Mesothelial cell of epicardium (in vitro differentiated cells): ENCODE measurements at regions not wholly inside any gene's neighbourhood (a gene's known extent, or its start where the extent isn't known, plus 50 kb on each side); places are given as distances from the start of the nearest gene placed in this dataset.

Source experiments
- DNase-seq, 2 experiments: peaks; one replicate each; pipeline ENCODE4 v3.0.0; 2021; ENCODE audit warnings: low spot score in 2 of 2; ENCODE audit not compliant: unreplicated experiment in 2 of 2
- H3K27ac Mint-ChIP-seq: 2 replicates; pipeline ENCODE4 v1.8.0; 2021; ENCODE audit warnings: mixed read lengths
- H3K27me3 Mint-ChIP-seq: 2 replicates; pipeline ENCODE4 v1.8.0; 2021; ENCODE audit warnings: low read depth, mixed read lengths
- H3K36me3 Mint-ChIP-seq: 2 replicates; pipeline ENCODE4 v1.8.0; 2021; ENCODE audit warnings: mixed read lengths
- H3K4me1 Mint-ChIP-seq: 2 replicates; pipeline ENCODE4 v1.8.0; 2021; ENCODE audit warnings: mixed read lengths
- H3K4me3 Mint-ChIP-seq: 2 replicates; pipeline ENCODE4 v1.8.0; 2021; ENCODE audit warnings: mild to moderate bottlenecking, moderate library complexity, mixed read lengths
- H3K9me3 Mint-ChIP-seq: 2 replicates; pipeline ENCODE4 v1.8.0; 2021; ENCODE audit warnings: mixed read lengths
- CTCF ChIP-seq: fragments of 200-600 bp; sonication (generic); IDR thresholded peaks from one replicate; pipeline ENCODE4 v1.5.0; 2021; ENCODE audit warnings: antibody characterized with exemption; ENCODE audit not compliant: unreplicated experiment

- H3K27ac Mint-ChIP-seq = no peak overlapping the region
- no peak for DNase-seq
- H3K36me3 Mint-ChIP-seq = no peaks in the 10 kb centered on the region
- H3K4me1 Mint-ChIP-seq = peaks cover 11% of the 10 kb centered on the region
- TF ChIP-seq CTCF = no peak
- no peaks in the 10 kb centered on the region for H3K9me3 Mint-ChIP-seq
- H3K4me3 Mint-ChIP-seq = no peak overlapping the region
- no peaks in the 10 kb centered on the region for H3K27me3 Mint-ChIP-seq
Measured at GRCh38 chr10:8431511-8431910, 377.0 kb downstream of the GATA3 start.

GRCh38 chr10:8435186-8436055 is 380.9 kb downstream of the GATA3 start:
- DNase-seq = no peak
- Mint-ChIP-seq H3K9me3 (peaks cover 4% of the 10 kb centered on the region), H3K4me1 (peaks cover 12% of the 10 kb centered on the region), H3K27me3 (peaks cover 2% of the 10 kb centered on the region), H3K27ac (no peak overlapping the region), H3K36me3 (no peaks in the 10 kb centered on the region), H3K4me3 (no peak overlapping the region)
- TF ChIP-seq CTCF = no peak

- TF ChIP-seq CTCF = no peak
- peaks cover 4% of the 10 kb centered on the region for H3K9me3 Mint-ChIP-seq
- H3K36me3 Mint-ChIP-seq = no peaks in the 10 kb centered on the region
- H3K27me3 Mint-ChIP-seq = peaks cover 14% of the 10 kb centered on the region
- H3K4me3 Mint-ChIP-seq = no peak overlapping the region
- no peak for DNase-seq
- H3K4me1 Mint-ChIP-seq = peaks cover 11% of the 10 kb centered on the region
- no peak overlapping the region for H3K27ac Mint-ChIP-seq
Measured at GRCh38 chr10:8437896-8438295, 383.4 kb downstream of the GATA3 start.

- no peak for DNase-seq
- no peak overlapping the region for H3K4me3 Mint-ChIP-seq
- no peaks in the 10 kb centered on the region for H3K36me3 Mint-ChIP-seq
- H3K27me3 Mint-ChIP-seq = peaks cover 20% of the 10 kb centered on the region
- peaks cover 4% of the 10 kb centered on the region for H3K9me3 Mint-ChIP-seq
- no peak overlapping the region for H3K27ac Mint-ChIP-seq
- TF ChIP-seq CTCF = no peak
- H3K4me1 Mint-ChIP-seq = peaks cover 11% of the 10 kb centered on the region
Measured at GRCh38 chr10:8438603-8439002, 384.1 kb downstream of the GATA3 start.

- Mint-ChIP-seq H3K4me1 (peaks cover 11% of the 10 kb centered on the region), H3K27ac (no peak overlapping the region), H3K36me3 (no peaks in the 10 kb centered on the region), H3K27me3 (peaks cover 23% of the 10 kb centered on the region), H3K9me3 (peaks cover 4% of the 10 kb centered on the region), H3K4me3 (no peak overlapping the region)
- no peak for DNase-seq
- no peak for TF ChIP-seq CTCF
Measured at GRCh38 chr10:8439040-8439439, 384.6 kb downstream of the GATA3 start.

GRCh38 chr10:8444630-8445029 is 390.1 kb downstream of the GATA3 start:
- Mint-ChIP-seq H3K4me1 (no peaks in the 10 kb centered on the region), H3K36me3 (no peaks in the 10 kb centered on the region), H3K4me3 (no peak overlapping the region), H3K27ac (no peak overlapping the region), H3K27me3 (peaks cover 27% of the 10 kb centered on the region), H3K9me3 (no peaks in the 10 kb centered on the region)
- DNase-seq = no peak
- TF ChIP-seq CTCF = no peak
